GM18520 (cell line): ENCODE measurements at regions not wholly inside any gene's neighbourhood (a gene's known extent, or its start where the extent isn't known, plus 50 kb on each side); places are given as distances from the start of the nearest gene placed in this dataset.

Source experiments
- ATAC-seq: cut with Tn5 transposase; IDR thresholded peaks from one replicate; pipeline ENCODE4 v1.9.1; 2021; ENCODE audit not compliant: unreplicated experiment

- no peak for ATAC-seq
Measured at GRCh38 chr17:45709728-45710288, 74.3 kb upstream of the CRHR1 start.

GRCh38 chr17:45715787-45716186 is 68.3 kb upstream of the CRHR1 start:
- no peak for ATAC-seq

GRCh38 chr17:45718791-45719190 is 65.3 kb upstream of the CRHR1 start:
- no peak for ATAC-seq

GRCh38 chr17:45719335-45720071 is 64.6 kb upstream of the CRHR1 start:
- ATAC-seq, result no peak

GRCh38 chr17:45720386-45720785 is 63.7 kb upstream of the CRHR1 start:
- ATAC-seq, result no peak

DNA sequence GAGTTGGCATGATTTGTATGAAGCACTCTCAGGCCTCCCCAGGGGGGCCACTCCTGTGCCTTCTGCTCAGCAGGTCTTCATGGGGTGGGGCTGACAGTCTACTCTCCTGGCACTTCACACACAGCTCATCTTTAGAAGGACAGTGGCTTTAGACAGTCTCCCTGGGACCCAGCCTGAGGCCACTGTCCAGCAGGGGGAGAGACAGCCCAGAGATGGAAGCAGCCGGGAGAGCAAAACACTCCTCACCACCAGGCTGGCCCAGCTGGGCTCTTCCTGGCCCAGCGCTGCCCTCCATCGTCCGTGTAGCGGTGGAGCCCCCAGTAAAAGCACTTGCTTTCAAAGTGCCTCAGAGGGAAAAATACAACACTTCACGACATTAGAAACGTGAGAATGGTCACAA is 62.0 kb upstream of the CRHR1 start:
- no peak for ATAC-seq

DNA sequence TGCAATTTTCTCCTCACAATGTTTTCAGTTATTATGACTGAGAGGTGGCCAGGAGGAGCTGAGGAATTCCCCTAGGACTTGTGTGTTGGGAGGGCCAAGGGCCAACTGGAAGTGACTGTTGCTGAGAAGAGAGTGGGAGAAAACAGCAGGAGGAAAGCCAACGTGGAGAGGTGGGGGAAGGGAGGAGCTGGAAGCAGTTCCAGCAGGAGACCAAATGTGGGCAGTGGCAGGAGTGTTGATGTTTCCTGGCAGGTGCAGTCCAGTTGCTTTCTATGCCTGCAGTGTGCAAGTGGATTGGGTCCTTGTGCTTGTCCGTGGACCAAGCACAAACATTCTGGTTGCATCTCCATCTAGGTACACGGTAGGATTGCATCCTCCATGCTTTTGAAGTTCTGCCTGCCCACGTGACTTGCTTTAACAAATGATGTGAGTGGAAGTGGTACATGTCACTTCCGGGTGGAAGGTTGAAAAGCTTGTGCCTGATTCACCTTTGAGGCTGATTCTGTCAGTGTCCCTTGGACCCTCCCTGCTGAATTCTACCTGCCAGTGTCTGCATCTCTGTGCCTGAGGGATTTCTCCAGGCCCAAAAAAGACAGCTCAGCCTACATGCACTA is 54.7 kb upstream of the CRHR1 start:
- no peak for ATAC-seq

DNA sequence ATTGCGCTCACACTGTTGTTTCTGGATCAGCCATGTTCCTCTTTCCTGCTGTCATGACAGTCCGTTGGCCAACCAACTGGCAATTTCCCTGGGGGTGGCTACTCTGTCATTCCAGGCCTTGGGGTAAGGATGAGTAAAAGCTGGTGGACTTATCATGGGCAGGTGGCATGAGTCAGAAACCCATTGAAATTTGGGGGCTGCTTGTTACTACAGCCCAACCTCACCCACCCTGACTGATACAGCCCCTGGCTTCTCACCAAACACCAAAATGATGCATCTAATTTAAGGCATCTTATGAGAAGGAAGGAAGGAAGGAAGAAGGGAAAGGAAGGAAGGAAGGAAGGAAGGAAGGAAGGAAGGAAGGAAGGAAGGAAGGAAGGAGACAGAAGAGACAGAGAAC is 53.9 kb upstream of the CRHR1 start:
- ATAC-seq, result no peak

DNA sequence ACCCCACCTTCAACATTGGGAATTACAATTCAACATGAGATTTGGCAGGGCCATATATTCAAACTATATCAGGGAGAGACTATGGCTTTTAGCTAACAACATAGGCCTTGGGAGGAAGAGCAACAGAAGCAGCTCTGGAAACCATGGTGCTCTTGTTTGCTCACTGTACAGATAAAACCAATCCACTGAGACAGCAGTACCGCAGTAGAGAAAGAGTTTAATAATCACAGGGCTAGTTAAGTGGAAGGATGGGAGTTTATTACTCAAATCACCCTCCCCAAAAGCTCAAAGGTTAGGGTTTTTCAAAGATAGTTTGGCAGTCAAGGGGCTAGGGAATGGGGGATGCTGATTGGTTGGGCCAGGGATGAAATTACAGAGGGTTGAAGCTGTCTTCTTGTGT is 52.7 kb upstream of the CRHR1 start:
- no peak for ATAC-seq

DNA sequence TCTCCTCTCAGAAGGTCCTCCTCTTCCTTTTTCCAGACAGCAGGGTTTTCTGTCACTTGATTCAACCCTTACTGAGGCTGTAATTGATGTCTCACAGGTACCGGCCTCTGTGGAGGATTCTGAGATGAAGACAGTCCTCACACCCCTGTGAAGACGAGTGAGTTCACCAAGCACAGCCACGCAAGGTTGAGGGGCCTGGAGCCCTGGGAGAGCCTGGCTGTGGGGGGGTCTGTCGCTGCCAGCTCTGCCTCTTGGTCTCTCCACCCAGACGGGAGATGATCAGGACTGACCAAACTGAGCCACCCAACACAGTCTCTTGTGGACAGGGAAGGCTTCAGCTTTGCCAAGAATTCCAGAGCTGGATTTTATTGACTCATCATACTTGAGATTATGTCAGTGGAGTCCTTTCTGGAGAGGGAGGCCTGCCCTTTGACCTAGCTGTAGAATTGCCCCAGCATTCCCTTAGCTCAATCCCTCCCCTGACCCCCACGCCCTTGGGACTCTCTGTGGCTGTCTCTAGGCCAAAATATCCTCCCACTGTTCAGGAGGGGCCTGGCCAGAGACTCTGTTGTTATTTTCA is 51.1 kb upstream of the CRHR1 start:
- ATAC-seq, result no peak

- no peak for ATAC-seq
Measured at GRCh38 chr17:45733781-45734180, 50.3 kb upstream of the CRHR1 start.
